GM21825 (cell line): ENCODE measurements at regions not wholly inside any gene's neighbourhood (a gene's known extent, or its start where the extent isn't known, plus 50 kb on each side); places are given as distances from the start of the nearest gene placed in this dataset.

ENCODE experiments used
- ATAC-seq: cut with Tn5 transposase; IDR thresholded peaks from one replicate; pipeline ENCODE4 v1.9.1; 2021; ENCODE audit warnings: mild to moderate bottlenecking, moderate library complexity; ENCODE audit not compliant: unreplicated experiment

DNA sequence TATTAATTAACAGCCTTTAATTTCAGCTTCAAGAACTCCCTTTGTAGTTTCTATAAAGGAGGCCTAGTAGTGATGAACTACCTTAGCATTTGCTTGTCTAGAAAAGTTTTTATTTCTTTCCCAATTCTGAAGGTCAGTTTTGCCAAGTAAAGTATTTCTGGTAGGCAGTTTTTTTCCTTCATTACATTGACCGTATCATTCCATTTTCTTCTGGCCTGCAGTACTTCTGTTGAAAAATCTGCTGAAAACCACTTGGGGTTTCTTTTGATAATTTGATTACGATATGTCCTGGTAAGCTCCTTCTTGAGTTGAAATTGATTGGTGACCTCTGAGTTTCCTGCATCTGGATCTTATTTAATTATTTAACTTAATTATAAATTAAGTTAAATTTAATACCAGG is 691.8 kb downstream of the TSN start:
- ATAC-seq, result no peak

DNA sequence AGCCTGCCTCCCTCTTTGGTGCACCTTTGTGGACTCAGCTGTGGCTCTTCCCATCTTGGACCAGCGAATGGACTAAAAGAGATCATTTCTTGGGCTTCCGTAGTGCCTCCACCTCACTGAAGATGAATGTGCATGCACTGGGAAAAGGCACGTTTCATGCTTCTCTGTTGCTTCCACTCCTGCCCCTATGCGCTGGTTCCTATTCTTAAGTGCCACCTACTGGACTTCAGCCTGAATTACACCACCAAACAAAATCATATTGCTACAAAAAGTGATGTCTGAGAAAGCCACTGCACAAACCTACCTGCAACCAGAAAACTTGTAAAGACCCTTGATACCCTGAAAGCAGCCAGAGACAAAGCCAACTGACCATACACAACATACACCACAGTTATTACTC is 695.6 kb downstream of the TSN start:
- ATAC-seq, result no peak

- ATAC-seq, result no peak
These were observed 696.2 kb downstream of the TSN start for GRCh38 chr2:122451697-122452096.

DNA sequence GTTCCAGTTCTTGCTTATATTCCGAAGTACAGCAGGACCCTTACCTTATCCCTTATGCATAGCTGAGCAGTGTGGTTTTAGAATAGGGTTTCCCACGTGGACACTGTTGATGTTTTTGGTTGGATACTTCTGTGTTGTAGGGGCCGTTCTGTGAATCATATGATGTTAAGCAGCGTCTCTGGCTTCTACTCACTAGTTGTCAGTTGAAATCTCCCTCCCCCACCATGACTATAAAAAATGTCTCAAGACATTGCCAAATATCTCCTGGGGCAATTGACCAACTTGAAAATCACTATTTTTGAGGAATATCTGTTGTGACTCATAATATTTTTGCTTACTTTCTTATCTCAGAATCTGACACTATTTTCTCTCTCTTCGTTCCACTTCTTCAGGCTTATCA is 713.7 kb downstream of the TSN start:
- no peak for ATAC-seq

- ATAC-seq, result no peak
These were observed 716.3 kb downstream of the TSN start for GRCh38 chr2:122471753-122472152.

GRCh38 chr2:122478117-122478516 is 722.7 kb downstream of the TSN start:
- no peak for ATAC-seq

DNA sequence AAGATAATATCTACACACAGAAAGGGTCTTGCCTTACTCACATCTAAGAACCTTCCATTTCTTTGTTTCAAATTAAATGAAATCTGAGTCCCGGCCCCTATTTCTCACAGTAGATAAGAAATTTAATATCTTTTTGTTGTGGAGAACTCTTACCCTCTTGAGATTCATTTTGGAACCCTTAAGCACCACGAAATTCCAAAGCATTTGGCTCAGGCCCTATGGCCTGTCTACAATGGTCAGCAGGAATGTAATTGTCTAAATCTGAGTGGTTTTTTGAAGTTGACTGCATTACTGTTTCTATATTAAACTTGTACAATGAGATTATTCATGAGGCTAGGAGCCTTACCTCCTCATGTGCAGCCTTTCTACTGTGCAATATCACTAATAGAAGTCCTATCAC is 723.3 kb downstream of the TSN start:
- ATAC-seq, result no peak

- ATAC-seq, result no peak
These were observed 725.2 kb downstream of the TSN start for GRCh38 chr2:122480501-122481243.

- no peak for ATAC-seq
These were observed 725.8 kb downstream of the TSN start for GRCh38 chr2:122481244-122481622.

DNA sequence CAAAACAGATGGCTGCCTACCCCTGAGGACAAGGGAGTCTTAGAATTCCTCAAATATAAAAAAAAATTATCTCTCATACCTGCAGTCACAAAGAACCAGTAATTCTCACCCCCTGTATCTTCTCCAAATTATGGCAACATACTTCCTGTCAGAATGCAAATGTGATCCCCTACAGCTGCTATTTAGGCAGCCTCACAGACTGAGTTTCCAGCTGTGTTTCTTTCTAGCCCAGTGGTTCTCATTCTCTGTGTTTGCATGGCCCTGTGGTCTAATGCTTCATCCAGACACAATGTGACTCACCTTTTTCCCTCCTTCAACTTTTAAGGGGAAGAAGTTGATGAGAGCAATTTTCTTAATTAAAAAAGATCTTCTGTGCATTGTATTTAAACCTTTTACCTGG is 726.3 kb downstream of the TSN start:
- ATAC-seq, result no peak

GRCh38 chr2:122486086-122486485 is 730.6 kb downstream of the TSN start:
- no peak for ATAC-seq

GRCh38 chr2:122486705-122487415 is 731.4 kb downstream of the TSN start:
- no peak for ATAC-seq

GRCh38 chr2:122491011-122491410 is 735.6 kb downstream of the TSN start:
- ATAC-seq, result no peak

DNA sequence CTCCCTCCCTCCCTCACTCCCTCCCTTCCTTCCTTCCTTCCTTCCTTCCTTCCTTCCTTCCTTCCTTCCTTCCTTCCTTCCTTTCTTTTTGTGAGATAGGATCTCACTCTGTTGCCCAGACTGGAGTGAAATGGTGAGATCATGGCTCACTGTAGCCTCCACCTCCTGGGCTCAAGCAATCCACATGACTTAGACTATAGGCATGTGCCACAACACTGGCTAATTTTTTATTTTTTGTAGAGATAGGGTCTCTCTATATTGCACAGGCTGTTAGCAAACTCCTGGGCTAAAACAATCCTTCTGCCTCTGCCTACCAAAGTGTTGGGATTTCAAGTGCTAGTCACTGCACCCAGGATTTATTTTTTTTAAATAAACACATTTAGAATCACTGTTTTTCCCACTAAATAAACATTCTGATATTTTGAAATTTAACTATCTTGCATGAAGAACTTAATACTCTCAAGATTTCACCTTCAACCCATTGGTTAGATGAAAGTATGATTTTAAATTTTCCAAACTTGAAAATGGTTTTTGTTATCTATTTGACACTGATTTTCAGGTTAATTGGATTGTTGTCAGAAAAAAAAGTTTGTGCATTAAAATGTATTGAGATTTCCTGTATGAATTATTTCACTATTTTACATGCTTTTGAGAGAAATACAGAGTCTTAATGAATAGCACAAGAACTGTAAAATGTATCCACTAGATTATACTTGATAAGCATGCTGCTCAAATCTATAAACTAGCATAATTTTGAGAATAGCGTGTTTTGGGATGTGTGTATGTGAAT is 745.1 kb downstream of the TSN start:
- no peak for ATAC-seq

DNA sequence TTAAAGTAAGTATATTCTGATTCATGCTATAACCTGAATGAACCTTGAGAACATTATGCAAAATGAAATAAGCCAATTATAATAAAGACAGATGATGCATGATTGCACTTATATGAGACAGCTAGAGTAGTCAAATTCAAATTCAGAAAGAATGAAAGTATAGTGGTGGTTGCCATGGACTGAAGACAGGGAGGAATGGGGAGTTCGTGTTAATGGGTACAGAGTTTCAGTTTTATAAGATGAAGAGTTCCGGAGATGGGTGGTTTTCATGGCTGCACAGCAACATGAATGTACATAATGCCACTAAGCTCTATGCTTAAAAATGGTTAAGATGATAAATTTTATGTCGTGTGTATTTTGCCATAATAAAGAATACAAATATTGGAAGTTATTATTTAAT is 751.2 kb downstream of the TSN start:
- ATAC-seq, result no peak

DNA sequence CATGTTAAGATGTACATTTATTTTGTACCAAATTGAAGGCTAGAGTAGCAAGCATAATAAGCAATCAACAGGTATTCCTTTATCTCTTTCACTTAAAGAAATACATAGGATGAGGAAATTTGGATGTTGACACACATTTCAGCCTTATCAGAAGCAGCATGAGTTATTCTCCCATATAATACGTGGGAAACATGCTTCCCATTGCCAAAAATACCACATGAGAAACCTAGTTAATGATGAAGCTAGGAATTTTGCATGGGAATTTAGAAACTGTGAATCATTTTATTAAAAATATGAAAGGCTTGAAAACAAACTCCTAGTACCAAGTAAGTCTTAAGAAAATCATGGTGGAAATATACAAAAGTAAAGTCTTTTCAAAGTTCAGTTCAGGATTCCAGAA is 751.8 kb downstream of the TSN start:
- no peak for ATAC-seq

DNA sequence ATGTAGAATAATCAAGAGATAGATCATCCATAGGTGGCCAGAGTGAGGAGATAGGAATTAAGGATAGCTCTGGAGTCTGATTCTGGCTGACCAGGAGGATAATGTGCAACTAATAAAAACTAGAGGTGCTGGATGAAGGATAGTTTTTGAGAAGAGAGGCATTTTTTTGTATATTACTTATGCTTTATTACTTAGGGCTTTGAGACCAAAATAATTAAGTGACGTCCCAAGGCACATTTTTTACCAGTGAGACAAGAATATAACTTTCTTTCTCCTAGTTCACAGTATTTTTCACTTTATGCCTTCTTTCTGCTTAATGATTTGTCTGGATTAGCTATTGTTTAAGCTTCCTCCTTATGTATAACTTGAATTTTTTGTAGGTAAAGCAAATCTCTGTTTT is 756.6 kb downstream of the TSN start:
- ATAC-seq, result no peak

DNA sequence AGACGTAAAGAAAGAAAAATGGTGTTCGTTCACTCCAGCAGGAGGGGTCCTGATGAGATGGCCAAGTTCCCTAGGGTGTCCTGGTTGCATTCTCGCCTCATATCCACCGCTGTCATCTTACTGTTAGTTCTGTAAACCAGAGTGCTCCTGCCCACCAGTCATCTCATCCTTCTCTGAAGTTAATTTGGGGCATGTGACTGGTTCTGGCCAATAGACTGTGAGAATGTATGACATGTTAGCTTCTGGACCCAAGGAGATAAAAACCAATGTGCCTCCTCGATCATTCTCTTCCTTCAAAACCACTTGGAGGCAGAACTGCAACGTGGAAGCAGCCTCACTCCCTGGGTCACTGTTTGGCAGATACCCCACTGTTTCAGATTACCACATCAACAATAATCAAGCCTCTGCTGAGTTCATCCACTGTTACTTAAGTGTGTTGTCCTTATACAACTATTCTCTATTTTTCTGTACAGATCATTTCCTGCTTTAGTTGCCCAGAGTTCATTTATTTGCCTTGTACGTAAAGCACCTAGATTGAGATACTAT is 759.1 kb downstream of the TSN start:
- ATAC-seq, result no peak

GRCh38 chr2:122515731-122516290 is 760.4 kb downstream of the TSN start:
- no peak for ATAC-seq

DNA sequence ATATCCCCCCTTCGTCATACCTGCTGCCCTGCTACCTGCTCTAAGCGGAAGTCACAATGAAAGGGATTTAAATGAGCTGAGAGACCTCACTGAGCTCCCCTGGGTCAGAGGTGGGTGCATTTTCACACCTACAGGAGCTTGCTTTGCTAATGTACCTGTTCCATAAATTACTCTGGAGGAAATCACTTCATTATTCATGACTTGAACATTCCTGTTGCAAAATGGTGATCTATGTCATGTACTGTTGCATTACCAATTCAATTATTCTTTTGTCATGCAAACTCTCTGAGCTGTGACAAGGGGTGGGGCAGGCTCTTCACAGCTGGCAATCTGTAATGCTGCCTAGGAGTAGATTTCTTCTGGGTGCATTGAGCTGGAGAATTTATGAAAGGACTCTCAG is 761.3 kb downstream of the TSN start:
- no peak for ATAC-seq

DNA sequence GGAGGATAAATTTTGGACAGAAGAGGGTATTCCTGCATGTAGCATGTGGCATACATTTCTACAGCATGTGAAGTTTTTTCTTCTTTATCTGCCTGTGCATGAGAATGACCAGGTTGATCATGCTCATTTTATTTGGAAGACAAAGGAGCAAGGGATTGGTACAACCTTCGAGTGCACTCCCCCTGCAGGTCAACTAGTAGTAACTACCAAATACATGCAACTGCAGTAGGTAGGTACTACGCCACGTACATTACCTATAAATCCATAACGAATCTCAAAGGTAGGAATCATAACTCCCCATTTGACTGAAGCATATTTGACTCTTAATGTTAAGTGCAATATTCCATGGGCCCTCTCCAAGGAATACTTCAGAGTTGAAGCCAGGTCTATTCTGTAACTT is 763.9 kb downstream of the TSN start:
- ATAC-seq, result no peak
